SU-DHL-6 (cell line): ENCODE measurements at regions not wholly inside any gene's neighbourhood (a gene's known extent, or its start where the extent isn't known, plus 50 kb on each side); places are given as distances from the start of the nearest gene placed in this dataset.

Experiments
- H2AFZ ChIP-seq: fragments of 200-600 bp; sonication (generic); 2 replicates; pipeline ENCODE4 v1.6.1; 2014; ENCODE audit warnings: low read depth, mild to moderate bottlenecking, moderate library complexity, mixed read lengths, antibody characterized with exemption, low read length; ENCODE audit not compliant: severe bottlenecking
- H3F3A ChIP-seq: fragments of 200-600 bp; shearing (Covaris generic); 2 replicates; pipeline ENCODE4 v1.6.0; 2016; ENCODE audit warnings: antibody characterized with exemption, mild to moderate bottlenecking; ENCODE audit not compliant: insufficient read depth
- H3K27ac ChIP-seq: fragments of 200-600 bp; sonication (generic); 2 replicates; pipeline ENCODE4 v1.5.1; 2016; ENCODE audit warnings: low read depth, mild to moderate bottlenecking, low read length, moderate library complexity, mixed read lengths
- H3K27me3 ChIP-seq: fragments of 200-600 bp; sonication (generic), shearing (Covaris generic); 2 replicates; pipeline ENCODE4 v1.6.0; 2014; ENCODE audit warnings: mild to moderate bottlenecking, low read length
- H3K36me3 ChIP-seq: fragments of 200-600 bp; sonication (generic); 2 replicates; pipeline ENCODE4 v1.6.1; 2014; ENCODE audit warnings: mild to moderate bottlenecking, low read length, mixed read lengths
- H3K4me2 ChIP-seq: fragments of 300-600, 200-600 bp; shearing (Covaris generic), sonication (generic); 2 replicates; pipeline ENCODE4 v1.6.0; 2014; ENCODE audit warnings: low read length, low read depth, mild to moderate bottlenecking; ENCODE audit not compliant: poor library complexity, severe bottlenecking
- H3K4me3 ChIP-seq: fragments of 200-600 bp; sonication (generic); 2 replicates; pipeline ENCODE4 v1.5.1; 2014; ENCODE audit warnings: antibody characterized with exemption, low read length, mild to moderate bottlenecking, mixed read lengths; ENCODE audit not compliant: insufficient read depth, poor library complexity, severe bottlenecking
- H3K79me2 ChIP-seq: fragments of 200-600 bp; sonication (generic); 2 replicates; pipeline ENCODE4 v1.6.1; 2014; ENCODE audit warnings: mild to moderate bottlenecking, low read length, moderate library complexity; ENCODE audit not compliant: insufficient read depth
- H3K9ac ChIP-seq: fragments of 200-600 bp; sonication (generic); 2 replicates; pipeline ENCODE4 v1.7.0; 2014; ENCODE audit warnings: mild to moderate bottlenecking, low read length
- H3K9me2 ChIP-seq: fragments of 200-600 bp; sonication (generic); replicated peaks from 2 replicates; pipeline ENCODE4 v1.6.1; 2014; ENCODE audit warnings: low read length; ENCODE audit not compliant: insufficient read depth
- H3K9me3 ChIP-seq: fragments of 200-600 bp; sonication (generic); 2 replicates; pipeline ENCODE4 v1.6.1; 2014; ENCODE audit warnings: low read length, mixed read lengths; ENCODE audit not compliant: insufficient read depth
- H4K20me1 ChIP-seq: fragments of 200-600 bp; sonication (generic); 2 replicates; pipeline ENCODE4 v1.6.1; 2014; ENCODE audit warnings: low read depth, mild to moderate bottlenecking, antibody characterized with exemption, low read length, moderate library complexity, mixed read lengths
- CTCF ChIP-seq: fragments of 200-600 bp; sonication (generic); IDR thresholded peaks from one replicate; pipeline ENCODE4 v1.5.1; 2017; ENCODE audit warnings: antibody characterized with exemption, mild to moderate bottlenecking, low read length, moderate library complexity; ENCODE audit not compliant: insufficient read depth, poor library complexity, severe bottlenecking
- EZH2phosphoT487 ChIP-seq: fragments of 200-600 bp; sonication (generic), shearing (Covaris generic); conservative IDR thresholded peaks from 2 replicates; pipeline ENCODE4 v1.6.1; 2018; ENCODE audit warnings: mild to moderate bottlenecking, antibody characterized with exemption, low read length, moderate library complexity, mixed read lengths

- H3K9ac ChIP-seq = no peak overlapping the region
- H3K4me2 ChIP-seq = no peak overlapping the region
- no peaks in the 10 kb centered on the region for H3F3A ChIP-seq
- H3K9me3 ChIP-seq = no peaks in the 10 kb centered on the region
- no peak for TF ChIP-seq EZH2phosphoT487
- TF ChIP-seq CTCF = no peak
- no peaks in the 10 kb centered on the region for H3K27me3 ChIP-seq
- H3K9me2 ChIP-seq = no peaks in the 10 kb centered on the region
- no peak overlapping the region for H2AFZ ChIP-seq
- H3K79me2 ChIP-seq = no peaks in the 10 kb centered on the region
- no peak overlapping the region for H3K4me3 ChIP-seq
- H3K36me3 ChIP-seq = no peaks in the 10 kb centered on the region
- no peaks in the 10 kb centered on the region for H4K20me1 ChIP-seq
- no peak overlapping the region for H3K27ac ChIP-seq
Observed at GRCh38 chr4:141530627-141531026, 105.8 kb upstream of the IL15 start.

GRCh38 chr4:141534985-141535384 lies 101.4 kb upstream of the IL15 start:
- Histone ChIP-seq H3K9me2 (no peaks in the 10 kb centered on the region), H3K36me3 (no peaks in the 10 kb centered on the region), H3K9me3 (no peaks in the 10 kb centered on the region), H3K9ac (no peak overlapping the region), H3K4me3 (no peak overlapping the region), H2AFZ (no peak overlapping the region), H3K27me3 (no peaks in the 10 kb centered on the region), H3F3A (no peaks in the 10 kb centered on the region), H4K20me1 (no peaks in the 10 kb centered on the region), H3K4me2 (no peak overlapping the region), H3K79me2 (no peaks in the 10 kb centered on the region), H3K27ac (no peak overlapping the region)
- TF ChIP-seq CTCF (no peak), EZH2phosphoT487 (no peak)

GRCh38 chr4:141538001-141538400 lies 98.4 kb upstream of the IL15 start:
- H3K79me2 ChIP-seq = no peaks in the 10 kb centered on the region
- H4K20me1 ChIP-seq = no peaks in the 10 kb centered on the region
- H3K9me2 ChIP-seq = no peaks in the 10 kb centered on the region
- no peak overlapping the region for H3K9ac ChIP-seq
- no peaks in the 10 kb centered on the region for H3K27me3 ChIP-seq
- H3K27ac ChIP-seq = no peak overlapping the region
- H3K9me3 ChIP-seq = no peaks in the 10 kb centered on the region
- TF ChIP-seq CTCF = no peak
- TF ChIP-seq EZH2phosphoT487 = no peak
- H3K36me3 ChIP-seq = no peaks in the 10 kb centered on the region
- no peak overlapping the region for H3K4me2 ChIP-seq
- H3F3A ChIP-seq = no peaks in the 10 kb centered on the region
- H3K4me3 ChIP-seq = no peak overlapping the region
- H2AFZ ChIP-seq = no peak overlapping the region

GRCh38 chr4:141540643-141541042 lies 95.7 kb upstream of the IL15 start:
- no peaks in the 10 kb centered on the region for H3K9me3 ChIP-seq
- H3K9ac ChIP-seq = no peak overlapping the region
- H3K36me3 ChIP-seq = no peaks in the 10 kb centered on the region
- no peaks in the 10 kb centered on the region for H4K20me1 ChIP-seq
- H2AFZ ChIP-seq = no peak overlapping the region
- H3F3A ChIP-seq = no peaks in the 10 kb centered on the region
- no peak overlapping the region for H3K4me3 ChIP-seq
- H3K9me2 ChIP-seq = no peaks in the 10 kb centered on the region
- H3K4me2 ChIP-seq = no peak overlapping the region
- H3K27me3 ChIP-seq = no peaks in the 10 kb centered on the region
- TF ChIP-seq EZH2phosphoT487 = no peak
- TF ChIP-seq CTCF = no peak
- H3K79me2 ChIP-seq = no peaks in the 10 kb centered on the region
- H3K27ac ChIP-seq = no peak overlapping the region
